ENCODE measurements at regions not wholly inside any gene's neighbourhood (a gene's known extent, or its start where the extent isn't known, plus 50 kb on each side); places are given as distances from the start of the nearest gene placed in this dataset.

GRCh38 chr10:123575105-123575504 is 91.0 kb upstream of the GPR26 start:
- TF ChIP-seq CSRNP3 (CRISPR knock-in tag; IDR thresholded peaks at IDR 0.05) (no peak), ZNF8 (CRISPR knock-in tag; IDR thresholded peaks at IDR 0.05) (no peak), ARNTL (CRISPR knock-in tag; IDR thresholded peaks at IDR 0.05; ENCODE audit: borderline replicate concordance, low read depth) (no peak), TOX (CRISPR knock-in tag; IDR thresholded peaks at IDR 0.05; ENCODE audit: borderline replicate concordance) (no peak), PPARA (CRISPR knock-in tag; IDR thresholded peaks at IDR 0.05; ENCODE audit: borderline replicate concordance) (no peak), ZNF565 (CRISPR knock-in tag; conservative IDR thresholded peaks at IDR 0.05; ENCODE audit: low read depth) (no peak), BACH2 (CRISPR knock-in tag; IDR thresholded peaks at IDR 0.05; ENCODE audit: borderline replicate concordance) (no peak), TCF4 (CRISPR knock-in tag; IDR thresholded peaks at IDR 0.05; ENCODE audit: borderline replicate concordance) (no peak), RARB (CRISPR knock-in tag; IDR thresholded peaks at IDR 0.05) (no peak), ZFP30 (CRISPR knock-in tag; IDR thresholded peaks at IDR 0.05) (no peak), ZFP3 (CRISPR knock-in tag; IDR thresholded peaks at IDR 0.05) (no peak), ESRRG (CRISPR knock-in tag; IDR thresholded peaks at IDR 0.05) (no peak), ISL1 (CRISPR knock-in tag; IDR thresholded peaks at IDR 0.05) (no peak), CSDC2 (CRISPR knock-in tag; IDR thresholded peaks at IDR 0.05) (no peak), OSR1 (CRISPR knock-in tag; IDR thresholded peaks at IDR 0.05) (no peak)
- TF ChIP-seq, protein P1, sequence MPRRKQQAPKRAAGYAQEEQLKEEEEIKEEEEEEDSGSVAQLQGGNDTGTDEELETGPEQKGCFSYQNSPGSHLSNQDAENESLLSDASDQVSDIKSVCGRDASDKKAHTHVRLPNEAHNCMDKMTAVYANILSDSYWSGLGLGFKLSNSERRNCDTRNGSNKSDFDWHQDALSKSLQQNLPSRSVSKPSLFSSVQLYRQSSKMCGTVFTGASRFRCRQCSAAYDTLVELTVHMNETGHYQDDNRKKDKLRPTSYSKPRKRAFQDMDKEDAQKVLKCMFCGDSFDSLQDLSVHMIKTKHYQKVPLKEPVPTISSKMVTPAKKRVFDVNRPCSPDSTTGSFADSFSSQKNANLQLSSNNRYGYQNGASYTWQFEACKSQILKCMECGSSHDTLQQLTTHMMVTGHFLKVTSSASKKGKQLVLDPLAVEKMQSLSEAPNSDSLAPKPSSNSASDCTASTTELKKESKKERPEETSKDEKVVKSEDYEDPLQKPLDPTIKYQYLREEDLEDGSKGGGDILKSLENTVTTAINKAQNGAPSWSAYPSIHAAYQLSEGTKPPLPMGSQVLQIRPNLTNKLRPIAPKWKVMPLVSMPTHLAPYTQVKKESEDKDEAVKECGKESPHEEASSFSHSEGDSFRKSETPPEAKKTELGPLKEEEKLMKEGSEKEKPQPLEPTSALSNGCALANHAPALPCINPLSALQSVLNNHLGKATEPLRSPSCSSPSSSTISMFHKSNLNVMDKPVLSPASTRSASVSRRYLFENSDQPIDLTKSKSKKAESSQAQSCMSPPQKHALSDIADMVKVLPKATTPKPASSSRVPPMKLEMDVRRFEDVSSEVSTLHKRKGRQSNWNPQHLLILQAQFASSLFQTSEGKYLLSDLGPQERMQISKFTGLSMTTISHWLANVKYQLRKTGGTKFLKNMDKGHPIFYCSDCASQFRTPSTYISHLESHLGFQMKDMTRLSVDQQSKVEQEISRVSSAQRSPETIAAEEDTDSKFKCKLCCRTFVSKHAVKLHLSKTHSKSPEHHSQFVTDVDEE (CRISPR knock-in tag; IDR thresholded peaks at IDR 0.05): no peak
- TF ChIP-seq, protein P2, sequence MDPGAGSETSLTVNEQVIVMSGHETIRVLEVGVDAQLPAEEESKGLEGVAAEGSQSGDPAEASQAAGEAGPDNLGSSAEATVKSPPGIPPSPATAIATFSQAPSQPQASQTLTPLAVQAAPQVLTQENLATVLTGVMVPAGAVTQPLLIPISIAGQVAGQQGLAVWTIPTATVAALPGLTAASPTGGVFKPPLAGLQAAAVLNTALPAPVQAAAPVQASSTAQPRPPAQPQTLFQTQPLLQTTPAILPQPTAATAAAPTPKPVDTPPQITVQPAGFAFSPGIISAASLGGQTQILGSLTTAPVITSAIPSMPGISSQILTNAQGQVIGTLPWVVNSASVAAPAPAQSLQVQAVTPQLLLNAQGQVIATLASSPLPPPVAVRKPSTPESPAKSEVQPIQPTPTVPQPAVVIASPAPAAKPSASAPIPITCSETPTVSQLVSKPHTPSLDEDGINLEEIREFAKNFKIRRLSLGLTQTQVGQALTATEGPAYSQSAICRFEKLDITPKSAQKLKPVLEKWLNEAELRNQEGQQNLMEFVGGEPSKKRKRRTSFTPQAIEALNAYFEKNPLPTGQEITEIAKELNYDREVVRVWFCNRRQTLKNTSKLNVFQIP (CRISPR knock-in tag; IDR thresholded peaks at IDR 0.05; ENCODE audit: borderline replicate concordance, low read depth): no peak
- TF ChIP-seq, protein P3, sequence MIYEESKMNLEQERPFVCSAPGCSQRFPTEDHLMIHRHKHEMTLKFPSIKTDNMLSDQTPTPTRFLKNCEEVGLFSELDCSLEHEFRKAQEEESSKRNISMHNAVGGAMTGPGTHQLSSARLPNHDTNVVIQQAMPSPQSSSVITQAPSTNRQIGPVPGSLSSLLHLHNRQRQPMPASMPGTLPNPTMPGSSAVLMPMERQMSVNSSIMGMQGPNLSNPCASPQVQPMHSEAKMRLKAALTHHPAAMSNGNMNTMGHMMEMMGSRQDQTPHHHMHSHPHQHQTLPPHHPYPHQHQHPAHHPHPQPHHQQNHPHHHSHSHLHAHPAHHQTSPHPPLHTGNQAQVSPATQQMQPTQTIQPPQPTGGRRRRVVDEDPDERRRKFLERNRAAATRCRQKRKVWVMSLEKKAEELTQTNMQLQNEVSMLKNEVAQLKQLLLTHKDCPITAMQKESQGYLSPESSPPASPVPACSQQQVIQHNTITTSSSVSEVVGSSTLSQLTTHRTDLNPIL (CRISPR knock-in tag; IDR thresholded peaks at IDR 0.05; ENCODE audit: low read depth): no peak
- TF ChIP-seq, protein P4, sequence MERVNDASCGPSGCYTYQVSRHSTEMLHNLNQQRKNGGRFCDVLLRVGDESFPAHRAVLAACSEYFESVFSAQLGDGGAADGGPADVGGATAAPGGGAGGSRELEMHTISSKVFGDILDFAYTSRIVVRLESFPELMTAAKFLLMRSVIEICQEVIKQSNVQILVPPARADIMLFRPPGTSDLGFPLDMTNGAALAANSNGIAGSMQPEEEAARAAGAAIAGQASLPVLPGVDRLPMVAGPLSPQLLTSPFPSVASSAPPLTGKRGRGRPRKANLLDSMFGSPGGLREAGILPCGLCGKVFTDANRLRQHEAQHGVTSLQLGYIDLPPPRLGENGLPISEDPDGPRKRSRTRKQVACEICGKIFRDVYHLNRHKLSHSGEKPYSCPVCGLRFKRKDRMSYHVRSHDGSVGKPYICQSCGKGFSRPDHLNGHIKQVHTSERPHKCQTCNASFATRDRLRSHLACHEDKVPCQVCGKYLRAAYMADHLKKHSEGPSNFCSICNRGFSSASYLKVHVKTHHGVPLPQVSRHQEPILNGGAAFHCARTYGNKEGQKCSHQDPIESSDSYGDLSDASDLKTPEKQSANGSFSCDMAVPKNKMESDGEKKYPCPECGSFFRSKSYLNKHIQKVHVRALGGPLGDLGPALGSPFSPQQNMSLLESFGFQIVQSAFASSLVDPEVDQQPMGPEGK (CRISPR knock-in tag; IDR thresholded peaks at IDR 0.05; ENCODE audit: borderline replicate concordance): no peak
- ATAC-seq: no peak

GRCh38 chr10:123576706-123577105 is 89.4 kb upstream of the GPR26 start:
- TF ChIP-seq CSRNP3 (CRISPR knock-in tag; IDR thresholded peaks at IDR 0.05) (no peak), RARB (CRISPR knock-in tag; IDR thresholded peaks at IDR 0.05) (no peak), GLIS3 (CRISPR knock-in tag; IDR thresholded peaks at IDR 0.05) (no peak), ZFP30 (CRISPR knock-in tag; IDR thresholded peaks at IDR 0.05) (no peak), ESRRG (CRISPR knock-in tag; IDR thresholded peaks at IDR 0.05) (no peak), CSDC2 (CRISPR knock-in tag; IDR thresholded peaks at IDR 0.05) (no peak)
- TF ChIP-seq, protein P2 (CRISPR knock-in tag; IDR thresholded peaks at IDR 0.05; ENCODE audit: borderline replicate concordance, low read depth): no peak
- no peak for ATAC-seq

Measured in SK-N-SH treated with all-trans-retinoic acid at 6 μM for 48 hours (cell line).